RPMI7951 (cell line): ENCODE measurements at regions not wholly inside any gene's neighbourhood (a gene's known extent, or its start where the extent isn't known, plus 50 kb on each side); places are given as distances from the start of the nearest gene placed in this dataset.
A peak's percentile ranks its signal among the peaks of the same experiment; 100 is the strongest.

Experiments
- DNase-seq: peaks from one replicate; pipeline ENCODE4 v3.0.0-alpha.2; 2012; ENCODE audit warnings: low read depth

GRCh38 chr9:118510711-118511110 lies 806.5 kb downstream of the TLR4 start:
- DNase-seq: no peak

GRCh38 chr9:118515947-118516346 lies 811.7 kb downstream of the TLR4 start:
- no peak for DNase-seq

- DNase-seq: no peak
These were observed 817.1 kb downstream of the TLR4 start for GRCh38 chr9:118521261-118521660.

- peak; percentile 54 for DNase-seq
These were observed 818.2 kb downstream of the TLR4 start for GRCh38 chr9:118522093-118523028.

- no peak for DNase-seq
These were observed 823.1 kb downstream of the TLR4 start for GRCh38 chr9:118527261-118527660.

GRCh38 chr9:118529210-118529609 lies 825.0 kb downstream of the TLR4 start:
- DNase-seq: peak; percentile 55

GRCh38 chr9:118529624-118530214 lies 825.5 kb downstream of the TLR4 start:
- no peak for DNase-seq

- DNase-seq: no peak
These were observed 828.4 kb downstream of the TLR4 start for GRCh38 chr9:118532592-118532991.

GRCh38 chr9:118533101-118533500 lies 828.9 kb downstream of the TLR4 start:
- peak; percentile 4 for DNase-seq

- no peak for DNase-seq
These were observed 829.6 kb downstream of the TLR4 start for GRCh38 chr9:118533850-118534249.

GRCh38 chr9:118536153-118536552 lies 832.0 kb downstream of the TLR4 start:
- no peak for DNase-seq

GRCh38 chr9:118538959-118539358 lies 830.3 kb downstream of the BRINP1 start:
- DNase-seq: no peak

- no peak for DNase-seq
These were observed 815.8 kb downstream of the BRINP1 start for GRCh38 chr9:118553465-118553864.

- DNase-seq: no peak
These were observed 814.2 kb downstream of the BRINP1 start for GRCh38 chr9:118554987-118555386.

GRCh38 chr9:118558026-118558425 lies 811.2 kb downstream of the BRINP1 start:
- no peak for DNase-seq

GRCh38 chr9:118558891-118559290 lies 810.3 kb downstream of the BRINP1 start:
- DNase-seq: no peak

- DNase-seq: no peak
These were observed 808.2 kb downstream of the BRINP1 start for GRCh38 chr9:118561051-118561450.

GRCh38 chr9:118563677-118564076 lies 805.6 kb downstream of the BRINP1 start:
- no peak for DNase-seq

GRCh38 chr9:118567861-118568260 lies 801.4 kb downstream of the BRINP1 start:
- no peak for DNase-seq

GRCh38 chr9:118568704-118569103 lies 800.5 kb downstream of the BRINP1 start:
- no peak for DNase-seq

GRCh38 chr9:118569148-118569547 lies 800.1 kb downstream of the BRINP1 start:
- DNase-seq: no peak

- no peak for DNase-seq
These were observed 799.2 kb downstream of the BRINP1 start for GRCh38 chr9:118570066-118570465.
